ENCODE measurements at regions not wholly inside any gene's neighbourhood (a gene's known extent, or its start where the extent isn't known, plus 50 kb on each side); places are given as distances from the start of the nearest gene placed in this dataset.

DNA sequence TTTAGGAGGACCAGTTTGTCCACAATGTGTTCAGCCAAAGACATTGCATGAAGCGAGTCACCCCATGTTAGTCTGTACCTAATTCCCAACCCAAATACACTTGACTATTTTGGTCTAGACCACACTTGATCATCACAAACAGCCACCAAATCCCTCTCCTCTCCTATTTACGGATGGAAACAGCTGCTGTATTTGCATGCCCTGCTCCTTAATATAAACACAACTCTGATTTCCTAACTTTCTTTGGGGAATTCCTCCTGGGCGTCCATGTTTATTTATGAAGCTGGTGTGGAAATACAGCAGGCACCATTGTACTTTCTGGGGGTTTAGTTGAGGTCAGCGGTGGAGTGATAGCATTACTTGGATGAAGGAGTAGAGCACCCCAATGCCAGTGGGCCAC, 235.2 kb downstream of the TLE3 start:
- no peak overlapping the region for H3K4me3 ChIP-seq (ENCODE audit: low read depth, low read length)
- no peak for TF ChIP-seq CTCF (IDR thresholded peaks at IDR 0.05; ENCODE audit: borderline replicate concordance, insufficient read depth, low read depth, low read length)

GRCh38 chr15:69863446-69863845, 234.3 kb downstream of the TLE3 start:
- no peak overlapping the region for H3K4me3 ChIP-seq (ENCODE audit: low read depth, low read length)
- TF ChIP-seq CTCF (IDR thresholded peaks at IDR 0.05; ENCODE audit: borderline replicate concordance, insufficient read depth, low read depth, low read length), result no peak

DNA sequence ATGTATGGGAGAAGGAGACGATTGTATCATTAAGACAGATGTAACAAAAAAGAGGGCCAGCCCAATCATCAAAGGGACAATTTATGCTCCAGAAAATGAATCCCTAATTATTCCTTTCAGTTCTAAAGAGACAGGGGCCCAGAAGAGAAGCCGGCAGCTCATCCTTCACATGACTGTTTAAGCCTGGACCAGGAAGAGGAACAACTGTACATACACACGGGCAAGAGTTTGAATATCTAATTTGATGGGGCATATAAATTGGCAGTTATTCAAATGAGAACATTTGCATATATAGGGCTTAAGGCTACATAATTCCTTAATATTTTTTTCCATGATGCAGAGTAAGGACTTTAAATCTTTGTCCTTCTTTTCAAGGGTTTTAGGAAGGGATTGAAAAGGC, 232.3 kb downstream of the TLE3 start:
- no peak overlapping the region for H3K4me3 ChIP-seq (ENCODE audit: low read depth, low read length)
- TF ChIP-seq CTCF (IDR thresholded peaks at IDR 0.05; ENCODE audit: borderline replicate concordance, insufficient read depth, low read depth, low read length), result no peak

GRCh38 chr15:69868756-69869155, 229.0 kb downstream of the TLE3 start:
- no peak for TF ChIP-seq CTCF (IDR thresholded peaks at IDR 0.05; ENCODE audit: borderline replicate concordance, insufficient read depth, low read depth, low read length)

GRCh38 chr15:69869291-69869690, 228.4 kb downstream of the TLE3 start:
- no peak overlapping the region for H3K4me3 ChIP-seq (ENCODE audit: low read depth, low read length)
- no peak for TF ChIP-seq CTCF (IDR thresholded peaks at IDR 0.05; ENCODE audit: borderline replicate concordance, insufficient read depth, low read depth, low read length)

More at GRCh38 chr15:69868756-69869155, 229.0 kb downstream of the TLE3 start:
- H3K4me3 ChIP-seq (ENCODE audit: low read depth, low read length), result no peak overlapping the region

GRCh38 chr15:69869881-69870505, 227.7 kb downstream of the TLE3 start:
- H3K4me3 ChIP-seq (ENCODE audit: low read depth, low read length), result no peak overlapping the region
- TF ChIP-seq CTCF (IDR thresholded peaks at IDR 0.05; ENCODE audit: borderline replicate concordance, insufficient read depth, low read depth, low read length), result no peak

DNA sequence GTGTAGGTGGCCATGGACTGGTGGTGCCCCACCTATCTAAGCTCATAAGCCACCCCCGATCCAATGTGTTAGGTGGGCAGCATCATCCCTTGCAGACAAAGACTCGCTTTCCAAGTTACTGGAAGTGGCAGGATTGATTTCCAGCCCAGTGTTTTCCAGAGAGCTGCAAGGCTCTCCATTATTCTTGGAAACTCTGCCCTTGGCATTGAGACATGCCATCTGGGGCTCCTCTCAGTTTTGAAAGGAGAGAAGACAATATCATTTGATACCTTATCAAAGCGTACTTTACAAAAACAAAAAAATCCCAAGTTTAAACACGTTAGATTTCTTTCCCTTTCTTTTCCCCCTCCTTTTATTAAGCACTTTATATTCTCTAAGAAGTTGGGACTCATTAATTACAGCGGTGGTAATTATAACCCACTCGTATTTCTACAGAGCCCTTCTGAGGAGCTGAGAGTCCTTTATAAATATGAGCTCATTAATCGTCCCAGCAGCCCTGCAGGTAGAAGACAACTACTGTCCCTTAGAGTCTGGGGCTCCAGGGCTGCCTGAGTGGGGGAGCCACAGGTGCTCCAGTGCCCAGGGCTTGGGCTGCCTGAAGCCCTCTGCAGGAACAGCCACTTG, 226.1 kb downstream of the TLE3 start:
- no peak overlapping the region for H3K4me3 ChIP-seq (ENCODE audit: low read depth, low read length)

More for the DNA sequence above, 226.1 kb downstream of the TLE3 start:
- TF ChIP-seq CTCF (IDR thresholded peaks at IDR 0.05; ENCODE audit: borderline replicate concordance, insufficient read depth, low read depth, low read length), result no peak
